NCI-H1417 (cell line): ENCODE measurements at regions not wholly inside any gene's neighbourhood (a gene's known extent, or its start where the extent isn't known, plus 50 kb on each side); places are given as distances from the start of the nearest gene placed in this dataset.
A peak's percentile ranks its signal among the peaks of the same experiment; 100 is the strongest.
"Not testable (repeated sequence)": the region's sequence is repeated elsewhere in the genome, so short reads cannot be mapped to it uniquely, and the experiment has no call there.

Experiments used
- DNase-seq, 3 experiments: peaks; one replicate each; lab custom pipeline; 2025; lab: John Stamatoyannopoulos, UW

GRCh38 chr2:189231719-189232323 is 52.3 kb upstream of the COL5A2 start:
- no peak for DNase-seq

- DNase-seq, result peak in 1 of 3 experiments; percentile 9
Measured at GRCh38 chr2:189232759-189233406, 53.3 kb upstream of the COL5A2 start.

- DNase-seq, result no peak
Measured at GRCh38 chr2:189233527-189233926, 54.0 kb upstream of the COL5A2 start.

DNA sequence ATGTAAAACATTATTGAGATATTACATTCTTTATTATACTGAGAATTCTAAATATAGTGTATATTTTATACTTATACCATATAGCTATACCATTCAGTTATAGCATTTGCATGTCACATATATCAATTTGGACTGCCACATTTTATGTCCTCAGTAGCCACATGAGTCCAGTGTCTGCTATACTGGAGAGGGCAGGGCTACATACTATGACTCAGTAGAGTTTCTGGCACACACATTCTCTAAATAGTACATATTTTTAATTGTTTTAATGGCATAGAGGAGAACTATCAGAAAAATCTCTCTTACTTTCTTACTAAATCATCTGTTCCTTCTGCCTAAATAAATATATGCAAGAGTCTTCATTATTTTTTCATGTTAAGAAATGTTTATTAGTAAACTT is 55.4 kb upstream of the COL5A2 start:
- no peak for DNase-seq

DNA sequence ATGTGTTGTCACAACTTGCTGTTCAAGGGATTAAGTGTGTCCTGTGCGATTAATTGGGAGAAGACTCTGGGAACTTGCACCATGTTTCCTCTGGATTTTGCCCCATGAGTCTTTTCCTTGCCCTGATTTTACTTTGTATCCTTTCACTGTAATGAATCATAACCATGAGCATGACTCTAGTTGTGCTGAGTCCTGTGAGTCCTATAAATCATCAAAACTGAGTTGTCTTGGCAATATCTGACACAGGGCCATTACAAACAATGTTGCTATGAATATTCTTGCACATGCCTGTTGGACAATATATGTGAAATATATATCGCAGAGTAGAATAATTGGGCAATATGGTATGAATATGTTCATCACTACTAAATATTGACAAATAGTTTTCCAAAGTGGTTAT is 56.5 kb upstream of the COL5A2 start:
- no peak for DNase-seq

DNA sequence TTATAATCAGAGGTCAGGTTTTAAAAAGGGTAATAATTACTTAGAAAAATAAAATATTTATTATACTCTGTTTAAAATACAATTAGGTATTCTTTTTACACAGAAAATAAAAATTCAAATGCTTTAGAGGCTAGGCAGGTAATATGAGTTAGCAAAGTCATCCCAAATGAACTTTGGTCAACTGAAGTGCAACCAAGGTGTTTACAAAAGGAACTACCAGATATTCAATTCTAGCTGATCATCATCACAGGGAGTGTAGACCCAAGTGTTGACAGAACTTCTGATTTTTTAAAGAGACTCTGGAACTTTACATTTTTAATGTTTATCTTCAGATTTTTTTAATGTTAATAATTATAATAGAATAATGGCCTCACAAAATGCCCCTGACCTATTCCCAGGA is 59.3 kb upstream of the COL5A2 start:
- no peak for DNase-seq

DNA sequence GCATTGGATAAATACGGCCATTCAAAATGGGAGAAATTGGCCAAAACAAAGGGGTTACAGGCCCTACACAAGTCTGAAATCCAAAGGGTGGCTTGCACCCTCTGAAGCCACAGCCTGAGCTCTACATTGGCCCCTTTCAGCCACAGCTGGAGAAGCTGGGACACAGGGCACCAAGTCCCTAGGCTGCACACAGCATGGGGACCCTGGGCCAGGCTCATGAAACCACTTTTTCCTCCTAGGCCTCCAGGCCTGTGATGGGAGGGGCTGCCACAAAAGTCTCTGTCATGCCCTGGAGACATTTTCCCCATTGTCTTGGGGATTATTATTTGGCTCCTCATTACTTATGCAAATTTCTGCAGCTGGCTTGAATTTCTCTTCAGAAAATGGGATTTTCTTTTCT is 64.3 kb upstream of the COL5A2 start:
- DNase-seq, result not testable (repeated sequence)

DNA sequence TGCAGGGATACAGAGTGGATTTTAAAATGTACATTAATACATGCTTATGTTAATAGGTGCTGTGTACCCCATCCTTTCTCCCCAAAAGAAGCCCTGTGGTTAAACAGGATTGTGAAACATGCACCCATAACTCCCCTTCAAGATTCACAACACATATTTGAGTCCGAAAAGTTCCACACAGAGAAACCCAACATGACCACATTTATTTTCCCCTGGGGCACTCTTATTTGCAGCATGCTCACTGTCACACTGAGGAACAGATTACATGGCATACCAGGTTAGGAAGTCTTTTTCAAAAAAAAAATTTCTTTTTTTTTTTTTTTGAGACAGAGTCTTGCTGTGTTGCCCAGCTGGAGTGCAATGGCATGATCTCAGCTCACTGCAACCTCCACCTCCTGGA is 67.7 kb upstream of the COL5A2 start:
- no peak for DNase-seq

DNA sequence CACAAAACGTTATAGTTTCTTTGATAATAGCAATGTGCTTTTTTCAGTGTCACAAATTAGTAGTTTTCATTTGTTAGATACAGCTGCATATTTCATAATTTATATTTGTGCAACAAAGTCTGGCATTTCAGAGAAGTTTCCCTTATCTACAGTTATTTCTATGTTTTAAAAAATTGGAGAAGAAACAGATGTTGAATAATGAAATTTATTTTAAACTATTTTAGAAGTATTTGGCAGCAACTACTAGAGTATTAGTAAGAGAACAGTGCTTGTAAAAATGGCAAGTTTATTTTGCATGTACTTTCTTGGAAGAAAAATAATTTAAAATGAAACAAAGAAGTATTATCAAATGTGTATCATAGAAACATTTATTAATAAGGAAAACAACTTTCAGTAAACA is 68.6 kb upstream of the COL5A2 start:
- DNase-seq, result no peak

GRCh38 chr2:189249171-189249570 is 69.6 kb upstream of the COL5A2 start:
- no peak for DNase-seq

- DNase-seq, result no peak
Measured at GRCh38 chr2:189249901-189250300, 70.3 kb upstream of the COL5A2 start.

GRCh38 chr2:189252991-189253675 is 73.6 kb upstream of the COL5A2 start:
- DNase-seq, result no peak

DNA sequence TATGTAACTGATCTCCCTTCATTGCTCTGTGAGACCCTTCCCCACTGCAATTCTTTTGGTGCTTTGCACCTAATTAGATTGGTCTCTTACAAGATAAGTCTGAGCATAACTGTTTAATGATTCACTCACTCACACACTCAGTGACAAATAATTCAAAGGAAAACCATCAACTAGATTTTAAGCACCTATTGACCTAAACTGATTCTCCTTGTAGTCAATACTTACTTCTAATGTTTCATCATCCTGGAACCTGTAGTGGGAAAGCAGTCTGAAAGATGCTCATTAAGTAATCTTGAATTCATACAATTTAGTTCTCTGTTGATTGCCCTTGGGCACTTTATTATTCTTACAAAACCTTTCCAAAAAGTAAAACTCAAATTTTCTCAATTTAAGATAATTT is 74.3 kb upstream of the COL5A2 start:
- DNase-seq, result no peak

DNA sequence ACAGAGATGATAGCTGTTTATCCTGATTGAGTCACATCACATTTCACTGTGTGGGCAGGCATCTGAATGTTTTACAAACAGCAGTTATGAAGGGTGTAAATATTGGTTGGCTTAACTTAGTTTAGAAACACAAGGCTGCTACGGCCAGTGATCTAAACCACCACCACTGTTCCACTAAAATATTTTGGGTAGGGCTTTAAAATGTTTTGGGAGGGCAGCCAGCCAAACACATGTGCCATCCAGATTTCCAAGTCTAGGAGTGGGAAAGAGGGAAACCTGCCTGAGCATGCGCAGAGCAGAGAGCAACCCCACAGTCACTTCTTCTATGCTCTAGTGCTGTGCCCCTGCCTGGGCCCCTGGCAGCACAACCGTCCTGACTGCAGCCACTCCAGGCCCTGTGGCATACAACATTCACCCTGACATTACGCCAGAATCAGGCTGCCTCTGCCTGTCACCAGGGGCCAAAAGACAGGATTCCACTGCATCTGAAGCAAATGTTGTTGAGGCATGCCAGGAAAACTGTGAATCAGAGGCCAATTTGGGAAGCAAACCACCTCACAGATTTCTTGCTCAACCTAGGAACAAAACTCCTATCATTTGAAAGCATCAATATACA is 74.8 kb upstream of the COL5A2 start:
- no peak for DNase-seq

GRCh38 chr2:189255711-189256110 is 76.2 kb upstream of the COL5A2 start:
- DNase-seq, result no peak

- no peak for DNase-seq
Measured at GRCh38 chr2:189258616-189259365, 79.2 kb upstream of the COL5A2 start.

DNA sequence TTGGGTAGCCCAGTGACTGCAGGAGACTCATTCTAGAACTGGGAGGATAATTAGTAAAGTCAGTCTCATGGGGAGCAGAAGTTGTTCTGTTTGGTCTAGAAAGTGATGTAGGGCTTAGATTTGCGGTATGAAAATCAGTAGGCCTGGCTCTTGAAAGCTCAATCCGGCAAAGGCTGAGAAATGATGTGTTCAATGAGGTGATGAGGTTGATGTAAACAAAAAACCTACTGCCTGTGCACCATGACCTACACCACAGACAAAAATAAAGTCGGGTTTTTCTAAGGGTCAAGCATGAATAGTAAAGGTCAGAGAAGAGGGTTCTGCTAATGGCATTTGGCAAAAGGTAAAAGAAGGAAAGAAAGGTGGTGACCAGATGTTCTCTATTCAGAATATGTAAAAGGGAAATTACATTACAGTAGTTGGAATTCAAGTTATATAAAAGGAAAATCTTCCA is 80.8 kb upstream of the COL5A2 start:
- no peak for DNase-seq

DNA sequence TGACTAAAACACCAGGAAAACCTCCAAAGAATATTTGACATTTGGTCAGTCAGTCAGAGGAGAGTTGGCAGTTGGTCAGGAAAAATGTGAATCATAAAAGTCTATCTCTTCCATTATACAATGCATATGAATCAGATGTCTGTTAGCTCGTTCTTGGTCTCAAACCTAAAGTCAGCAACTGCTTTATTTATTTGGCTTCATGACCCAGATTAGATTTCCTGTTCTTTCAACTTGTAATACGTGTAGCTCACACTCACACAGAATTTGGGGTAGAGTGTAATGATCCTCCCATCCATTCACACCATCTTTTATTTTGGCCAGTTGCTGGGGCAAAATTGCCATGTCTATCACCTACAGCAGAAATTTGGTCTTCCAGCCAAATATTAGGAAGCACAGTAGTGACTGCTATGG is 81.9 kb upstream of the COL5A2 start:
- no peak for DNase-seq

DNA sequence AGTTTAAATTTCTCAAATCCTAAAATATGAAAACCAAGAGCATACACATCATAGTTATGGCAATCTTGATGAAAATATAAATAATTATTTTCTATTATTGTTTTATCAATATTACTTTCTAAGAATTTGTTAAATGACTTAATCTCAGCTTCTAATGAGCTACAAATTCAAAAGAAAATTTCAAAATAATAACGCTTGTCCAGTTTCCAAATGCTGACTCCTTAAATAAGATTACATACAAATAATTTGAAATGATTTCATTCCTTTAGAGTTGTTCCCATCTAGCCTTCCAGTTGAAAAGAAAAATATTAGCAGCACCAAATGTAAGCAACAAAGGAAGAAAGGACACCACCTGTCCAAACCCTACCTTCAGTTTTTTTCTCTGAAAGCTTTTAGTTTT is 82.4 kb upstream of the COL5A2 start:
- DNase-seq, result no peak

DNA sequence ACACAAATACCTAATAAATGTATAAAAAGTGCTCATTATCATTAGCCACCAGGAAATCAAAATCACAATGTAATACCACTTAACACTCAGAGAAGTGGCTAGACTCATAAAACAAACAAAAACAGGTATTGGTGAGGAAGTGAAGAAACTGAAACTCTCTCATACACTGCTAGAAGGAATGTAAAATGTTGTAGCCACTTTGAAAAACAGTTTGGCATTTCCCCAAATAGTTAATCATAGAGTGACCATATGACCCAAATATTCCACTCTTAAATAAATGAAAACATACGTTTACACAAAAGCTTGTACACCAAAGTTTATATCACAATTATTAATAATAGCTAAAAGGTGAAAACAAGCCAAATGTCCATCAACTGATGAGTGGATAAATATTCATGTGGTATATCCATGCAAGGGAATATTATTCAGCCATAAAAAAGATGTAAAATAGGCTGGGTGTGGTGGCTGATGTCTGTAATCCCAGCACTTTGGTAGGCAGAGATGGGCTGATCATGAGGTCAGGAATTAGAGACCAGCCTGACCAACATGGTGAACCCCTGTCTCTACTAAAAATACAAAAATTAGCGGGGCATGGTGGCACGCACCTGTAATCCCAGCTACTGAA is 86.2 kb upstream of the COL5A2 start:
- DNase-seq, result no peak

GRCh38 chr2:189267491-189267890 is 87.9 kb upstream of the COL5A2 start:
- DNase-seq, result no peak
